HL-60 (cell line): ENCODE measurements at regions not wholly inside any gene's neighbourhood (a gene's known extent, or its start where the extent isn't known, plus 50 kb on each side); places are given as distances from the start of the nearest gene placed in this dataset.

Source experiments
- POLR2AphosphoS5 ChIP-seq: IDR thresholded peaks from 2 replicates; pipeline ENCODE4 v1.6.1; 2012; ENCODE audit warnings: low read depth
- TF ChIP-seq, protein P1 (sequence below): IDR thresholded peaks from one replicate; pipeline ENCODE4 v1.5.1; 2011; ENCODE audit warnings: low read length, control low read depth, inconsistent platforms; ENCODE audit not compliant: insufficient read depth

DNA sequence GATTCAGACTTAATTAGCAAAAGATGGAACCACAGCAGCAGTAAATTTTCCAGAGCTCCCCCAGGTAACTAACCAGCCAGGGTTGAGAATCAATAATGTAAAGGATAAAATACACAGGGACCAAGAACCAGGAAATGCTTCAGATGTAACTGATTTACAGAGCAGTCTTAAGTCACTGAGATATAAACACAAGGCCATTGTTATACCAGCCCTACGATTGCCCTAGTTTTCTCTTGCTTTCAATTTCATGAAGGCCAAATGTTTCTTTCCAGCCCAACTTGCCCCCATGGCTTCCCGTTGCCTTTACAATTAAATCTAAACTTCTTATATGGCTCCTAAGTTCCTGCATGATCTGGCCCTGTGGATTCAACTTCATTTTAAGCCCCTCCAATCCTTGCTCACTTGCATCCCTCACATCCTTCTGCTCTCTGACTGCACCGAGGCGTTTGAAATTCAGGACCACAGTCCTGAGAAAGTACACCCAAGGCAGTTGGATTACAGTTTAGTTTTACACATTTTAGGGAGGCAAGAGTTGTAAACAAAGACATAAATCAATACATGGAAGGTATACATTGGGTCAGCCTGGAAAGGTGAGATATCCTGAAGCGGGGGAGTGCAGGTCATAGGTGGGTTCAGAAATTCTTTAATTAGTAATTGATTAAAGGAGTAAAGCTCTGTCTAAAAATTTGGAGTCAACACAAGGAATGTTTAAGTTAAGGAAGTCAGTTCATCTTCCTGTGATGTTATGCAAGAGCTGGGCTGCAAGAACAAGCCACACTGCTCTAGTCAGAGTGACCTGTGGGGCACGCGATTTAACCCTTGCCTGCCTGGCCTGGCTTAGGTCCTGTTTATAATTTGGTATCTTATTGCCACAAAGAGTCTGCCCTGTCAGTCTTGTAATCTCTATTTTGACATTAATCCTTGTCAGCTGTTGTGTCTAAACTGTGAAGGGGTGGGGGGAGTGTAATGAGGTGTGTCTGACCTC is 69.9 kb upstream of the COG2 start:
- TF ChIP-seq, protein P1, sequence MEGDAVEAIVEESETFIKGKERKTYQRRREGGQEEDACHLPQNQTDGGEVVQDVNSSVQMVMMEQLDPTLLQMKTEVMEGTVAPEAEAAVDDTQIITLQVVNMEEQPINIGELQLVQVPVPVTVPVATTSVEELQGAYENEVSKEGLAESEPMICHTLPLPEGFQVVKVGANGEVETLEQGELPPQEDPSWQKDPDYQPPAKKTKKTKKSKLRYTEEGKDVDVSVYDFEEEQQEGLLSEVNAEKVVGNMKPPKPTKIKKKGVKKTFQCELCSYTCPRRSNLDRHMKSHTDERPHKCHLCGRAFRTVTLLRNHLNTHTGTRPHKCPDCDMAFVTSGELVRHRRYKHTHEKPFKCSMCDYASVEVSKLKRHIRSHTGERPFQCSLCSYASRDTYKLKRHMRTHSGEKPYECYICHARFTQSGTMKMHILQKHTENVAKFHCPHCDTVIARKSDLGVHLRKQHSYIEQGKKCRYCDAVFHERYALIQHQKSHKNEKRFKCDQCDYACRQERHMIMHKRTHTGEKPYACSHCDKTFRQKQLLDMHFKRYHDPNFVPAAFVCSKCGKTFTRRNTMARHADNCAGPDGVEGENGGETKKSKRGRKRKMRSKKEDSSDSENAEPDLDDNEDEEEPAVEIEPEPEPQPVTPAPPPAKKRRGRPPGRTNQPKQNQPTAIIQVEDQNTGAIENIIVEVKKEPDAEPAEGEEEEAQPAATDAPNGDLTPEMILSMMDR, result no peak
- no peak for TF ChIP-seq POLR2AphosphoS5
